ENCODE measurements at regions not wholly inside any gene's neighbourhood (a gene's known extent, or its start where the extent isn't known, plus 50 kb on each side); places are given as distances from the start of the nearest gene placed in this dataset.

GRCh38 chr18:35782926-35783325 is 189.6 kb upstream of the RMP24 start:
- Histone ChIP-seq H3K9ac (replicated peaks; ENCODE audit: extremely low read depth, insufficient read depth, low read length) (no peak overlapping the region), H3K4me2 (ENCODE audit: insufficient read depth, low read length) (no peak overlapping the region), H2AFZ (ENCODE audit: low read depth, low read length) (no peak overlapping the region), H3K27me3 (ENCODE audit: control insufficient read depth in 2 of 2, insufficient read depth in 2 of 2, low read length in 2 of 2) (peaks cover 9 to 16% of the 10 kb centered on the region in 2 experiments), H3K9me3 (replicated peaks; ENCODE audit: control insufficient read depth, insufficient read depth, low read length) (no peaks in the 10 kb centered on the region), H4K20me1 (replicated peaks; ENCODE audit: control insufficient read depth, extremely low read depth, insufficient read depth, low read length) (no peaks in the 10 kb centered on the region), H3K79me2 (ENCODE audit: control insufficient read depth, insufficient read depth, low read length) (no peaks in the 10 kb centered on the region), H3K9me1 (replicated peaks; ENCODE audit: control insufficient read depth, extremely low read depth, insufficient read depth, low read length) (no peaks in the 10 kb centered on the region), H3K4me3 (replicated peaks in 1 of 3; ENCODE audit: insufficient read depth in 1 of 3, low read depth in 1 of 3, low read length in 3 of 3) (no peak overlapping the region), H3K4me1 (ENCODE audit: control insufficient read depth, extremely low read depth, insufficient read depth, low read length) (no peaks in the 10 kb centered on the region), H3K36me3 (ENCODE audit: control insufficient read depth in 2 of 2, extremely low read depth in 1 of 2, insufficient read depth in 2 of 2, low read length in 2 of 2) (no peaks in the 10 kb centered on the region), H3K27ac (ENCODE audit: insufficient read depth, low read depth, low read length) (no peak overlapping the region)
- no peak for TF ChIP-seq GATA2 (IDR thresholded peaks at IDR 0.05; ENCODE audit: insufficient read depth, insufficient read length, low read depth, low read length)
- no peak for DNase-seq (ENCODE audit: low read depth, low spot score)
- dilution Hi-C loops (cut with MboI; ENCODE audit: extremely low pct_ligation_motif_present, low sequenced_read_pairs) (no loop called here), intact Hi-C loops (cut with micrococcal nuclease) (no loop called here)
- FAIRE-seq = no peak
- POLR2A ChIA-PET = no interaction called here
- BruUV-seq (replicated peaks) = no TSS peak
- CTCF ChIA-PET = no interaction called here

DNA sequence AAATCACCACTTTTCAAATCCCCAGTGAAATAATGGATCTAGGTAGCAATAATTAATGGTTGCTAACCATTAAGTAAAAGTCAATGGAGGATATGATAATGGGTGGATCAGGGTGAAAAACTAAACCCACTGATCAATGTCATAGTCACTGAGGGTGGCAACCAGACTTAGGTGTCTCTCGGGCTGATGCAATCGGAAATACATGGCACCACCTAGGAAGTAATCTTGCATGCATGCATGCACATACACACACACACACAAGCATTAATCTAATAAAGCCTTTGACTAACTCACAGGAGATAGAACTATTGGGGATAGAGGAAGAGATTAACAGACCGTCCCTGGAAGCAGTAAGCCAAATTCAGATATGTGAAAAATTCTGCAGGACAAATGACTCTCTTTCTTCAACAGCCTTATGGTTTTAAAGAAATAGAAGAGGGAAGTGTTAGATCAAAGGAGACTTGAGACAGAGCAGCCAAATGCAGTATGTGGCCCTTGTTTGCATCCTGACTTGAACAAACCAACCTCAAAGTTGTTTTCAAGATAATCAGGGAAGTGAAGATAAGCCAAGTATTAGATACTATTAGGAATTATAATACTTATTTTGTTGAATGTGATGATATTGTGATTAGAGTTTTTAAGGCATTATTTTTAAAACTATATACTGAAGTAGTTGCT is 186.0 kb upstream of the RMP24 start:
- no peaks in the 10 kb centered on the region for H3K4me1 ChIP-seq (ENCODE audit: control insufficient read depth, extremely low read depth, insufficient read depth, low read length)
- dilution Hi-C loops (cut with MboI; ENCODE audit: extremely low pct_ligation_motif_present, low sequenced_read_pairs) = no loop called here
- no peak for TF ChIP-seq EZH2 (IDR thresholded peaks at IDR 0.05; ENCODE audit: borderline replicate concordance, low read depth, low read length, severe bottlenecking)
- no peak for TF ChIP-seq POLR2AphosphoS5 (IDR thresholded peaks at IDR 0.05; ENCODE audit: insufficient read depth, low read depth, low read length)
- TF ChIP-seq JUN (IDR thresholded peaks at IDR 0.05; ENCODE audit: borderline replicate concordance, insufficient read depth, insufficient read length, low read depth) = no peak
- no peak for TF ChIP-seq MYC (IDR thresholded peaks at IDR 0.05; ENCODE audit: low read depth, low read length)
- TF ChIP-seq POLR2A (IDR thresholded peaks at IDR 0.05; ENCODE audit: low read depth, low read length) = no peak
- TF ChIP-seq, protein P1, sequence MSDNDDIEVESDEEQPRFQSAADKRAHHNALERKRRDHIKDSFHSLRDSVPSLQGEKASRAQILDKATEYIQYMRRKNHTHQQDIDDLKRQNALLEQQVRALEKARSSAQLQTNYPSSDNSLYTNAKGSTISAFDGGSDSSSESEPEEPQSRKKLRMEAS (IDR thresholded peaks at IDR 0.05; ENCODE audit: insufficient read depth, insufficient read length) = no peak
- no peak for TF ChIP-seq GATA2 (IDR thresholded peaks at IDR 0.05; ENCODE audit: insufficient read depth, insufficient read length, low read depth, low read length)
- no peak for TF ChIP-seq FOS (IDR thresholded peaks at IDR 0.05; ENCODE audit: borderline replicate concordance, insufficient read depth, low read length)
- TF ChIP-seq, protein P2, sequence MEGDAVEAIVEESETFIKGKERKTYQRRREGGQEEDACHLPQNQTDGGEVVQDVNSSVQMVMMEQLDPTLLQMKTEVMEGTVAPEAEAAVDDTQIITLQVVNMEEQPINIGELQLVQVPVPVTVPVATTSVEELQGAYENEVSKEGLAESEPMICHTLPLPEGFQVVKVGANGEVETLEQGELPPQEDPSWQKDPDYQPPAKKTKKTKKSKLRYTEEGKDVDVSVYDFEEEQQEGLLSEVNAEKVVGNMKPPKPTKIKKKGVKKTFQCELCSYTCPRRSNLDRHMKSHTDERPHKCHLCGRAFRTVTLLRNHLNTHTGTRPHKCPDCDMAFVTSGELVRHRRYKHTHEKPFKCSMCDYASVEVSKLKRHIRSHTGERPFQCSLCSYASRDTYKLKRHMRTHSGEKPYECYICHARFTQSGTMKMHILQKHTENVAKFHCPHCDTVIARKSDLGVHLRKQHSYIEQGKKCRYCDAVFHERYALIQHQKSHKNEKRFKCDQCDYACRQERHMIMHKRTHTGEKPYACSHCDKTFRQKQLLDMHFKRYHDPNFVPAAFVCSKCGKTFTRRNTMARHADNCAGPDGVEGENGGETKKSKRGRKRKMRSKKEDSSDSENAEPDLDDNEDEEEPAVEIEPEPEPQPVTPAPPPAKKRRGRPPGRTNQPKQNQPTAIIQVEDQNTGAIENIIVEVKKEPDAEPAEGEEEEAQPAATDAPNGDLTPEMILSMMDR (IDR thresholded peaks at IDR 0.05; ENCODE audit: extremely low read depth in 1 of 2, insufficient read depth in 1 of 2, low read depth in 1 of 2, low read length in 2 of 2) = no peak
- FAIRE-seq = no peak
- no peaks in the 10 kb centered on the region for H3K9me3 ChIP-seq (replicated peaks; ENCODE audit: control insufficient read depth, insufficient read depth, low read length)
- no peaks in the 10 kb centered on the region for H4K20me1 ChIP-seq (replicated peaks; ENCODE audit: control insufficient read depth, extremely low read depth, insufficient read depth, low read length)
- H3K4me2 ChIP-seq (ENCODE audit: insufficient read depth, low read length) = no peak overlapping the region
- CTCF ChIA-PET = no interaction called here
- no TSS peak for BruUV-seq (replicated peaks)
- H3K27ac ChIP-seq (ENCODE audit: insufficient read depth, low read depth, low read length) = no peak overlapping the region
- POLR2A ChIA-PET = no interaction called here
- H3K79me2 ChIP-seq (ENCODE audit: control insufficient read depth, insufficient read depth, low read length) = no peaks in the 10 kb centered on the region
- intact Hi-C loops (cut with micrococcal nuclease) = no loop called here
- DNase-seq (ENCODE audit: low read depth, low spot score) = no peak
- H3K9me1 ChIP-seq (replicated peaks; ENCODE audit: control insufficient read depth, extremely low read depth, insufficient read depth, low read length) = no peaks in the 10 kb centered on the region
- no peak overlapping the region for H3K4me3 ChIP-seq (replicated peaks in 1 of 3; ENCODE audit: insufficient read depth in 1 of 3, low read depth in 1 of 3, low read length in 3 of 3)
- H3K36me3 ChIP-seq (ENCODE audit: control insufficient read depth in 2 of 2, extremely low read depth in 1 of 2, insufficient read depth in 2 of 2, low read length in 2 of 2) = no peaks in the 10 kb centered on the region
- H2AFZ ChIP-seq (ENCODE audit: low read depth, low read length) = no peak overlapping the region
- no peak overlapping the region for H3K9ac ChIP-seq (replicated peaks; ENCODE audit: extremely low read depth, insufficient read depth, low read length)
- peaks cover 10 to 12% of the 10 kb centered on the region in 2 experiments for H3K27me3 ChIP-seq (ENCODE audit: control insufficient read depth in 2 of 2, insufficient read depth in 2 of 2, low read length in 2 of 2)

Data from endothelial cell of umbilical vein (primary cell).